B cell (primary cell): ENCODE measurements at regions not wholly inside any gene's neighbourhood (a gene's known extent, or its start where the extent isn't known, plus 50 kb on each side); places are given as distances from the start of the nearest gene placed in this dataset.

Experiments used
- ATAC-seq: fragments of 200-7000 bp; cut with Tn5 transposase; one replicate; pipeline ENCODE4 v1.10.0; 2021; ENCODE audit warnings: low read depth, mild to moderate bottlenecking, moderate number of reproducible peaks, moderate library complexity
- CTCF ChIA-PET: fragments of 350-600 bp; sonication (Branson Sonifier 250); formaldehyde crosslinking; loops from one replicate; lab custom pipeline; 2021; ENCODE audit warnings: antibody characterized with exemption, inconsistent platforms; lab: Charles Lee
- POLR2A ChIA-PET: fragments of 350-600 bp; sonication (Branson Sonifier 250); formaldehyde crosslinking; loops from one replicate; lab custom pipeline; 2021; ENCODE audit warnings: antibody characterized with exemption; lab: Charles Lee
- DNase-seq: peaks from one replicate; pipeline ENCODE4 v3.0.0; 2013
- H2AFZ ChIP-seq: 2 replicates; pipeline ENCODE4 v1.6.1; 2012; ENCODE audit warnings: mild to moderate bottlenecking, low read depth, low read length; ENCODE audit not compliant: insufficient read depth, poor library complexity, severe bottlenecking
- H3K27ac ChIP-seq, 2 donors: 1 replicate in 1 of 2; 2 replicates in 1 of 2; pipeline ENCODE4 v1.5.1; 2012 to 2013; ENCODE audit warnings: low read length in 2 of 2, mild to moderate bottlenecking in 2 of 2, moderate library complexity in 1 of 2
- H3K27me3 ChIP-seq, 4 experiments: fragments of 200-600 bp in 1 of 4; sonication (generic) in 1 of 4; replicated peaks in 1 of 4; 1 replicate in 2 of 4; 2 replicates in 2 of 4; pipeline versions ENCODE4 v1.6.1 to v1.7.0; 2013 to 2016; ENCODE audit warnings: low read length in 3 of 4, mild to moderate bottlenecking in 2 of 4, mixed read lengths in 1 of 4, moderate library complexity in 1 of 4; ENCODE audit not compliant: insufficient read depth in 4 of 4, control insufficient read depth in 3 of 4; ENCODE audit errors: control extremely low read depth in 1 of 4
- H3K36me3 ChIP-seq, 2 experiments: replicated peaks in 1 of 2; 1 replicate in 1 of 2; 2 replicates in 1 of 2; pipeline versions ENCODE4 v1.6.1 to v1.7.1; 2013; ENCODE audit warnings: low read length in 1 of 2; ENCODE audit not compliant: insufficient read depth in 2 of 2, control insufficient read depth in 1 of 2; ENCODE audit errors: control extremely low read depth in 1 of 2, extremely low read depth in 1 of 2
- H3K4me1 ChIP-seq, 2 donors: fragments of 200-600 bp in 1 of 2; sonication (generic) in 1 of 2; 1 replicate in 1 of 2; 2 replicates in 1 of 2; pipeline versions ENCODE4 v1.5.1 to v1.6.1; 2013 to 2017; ENCODE audit warnings: low read length in 2 of 2; ENCODE audit not compliant: control insufficient read depth in 2 of 2, insufficient read depth in 2 of 2
- H3K4me2 ChIP-seq: replicated peaks from 2 replicates; pipeline ENCODE3; 2012; ENCODE audit warnings: mild to moderate bottlenecking, low read depth, low read length; ENCODE audit not compliant: poor library complexity, severe bottlenecking
- H3K4me3 ChIP-seq, 5 experiments: fragments of 200-600 bp in 1 of 5; sonication (generic) in 1 of 5; 1 replicate in 3 of 5; 2 replicates in 2 of 5; pipeline versions ENCODE4 v1.5.1 to v1.7.0; 2011 to 2016; ENCODE audit warnings: low read length in 4 of 5, mild to moderate bottlenecking in 4 of 5, low read depth in 2 of 5, control low read depth in 1 of 5, moderate library complexity in 1 of 5; ENCODE audit not compliant: insufficient read depth in 1 of 5; ENCODE audit errors: control extremely low read depth in 1 of 5, extremely low read depth in 1 of 5
- H3K79me2 ChIP-seq: fragments of 200-600 bp; sonication (generic); one replicate; pipeline ENCODE4 v1.6.0; 2016; ENCODE audit warnings: low read length; ENCODE audit not compliant: control insufficient read depth, insufficient read depth
- H3K9ac ChIP-seq: fragments of 200-600 bp; sonication (generic); 2 replicates; pipeline ENCODE4 v1.6.1; 2017; ENCODE audit warnings: mild to moderate bottlenecking, low read length, moderate library complexity
- H3K9me3 ChIP-seq, 3 donors: one replicate each; pipeline versions ENCODE4 v1.6.1 to v1.7.1; 2013; ENCODE audit warnings: low read length in 2 of 3; ENCODE audit not compliant: control insufficient read depth in 2 of 3, insufficient read depth in 1 of 3; ENCODE audit errors: control extremely low read depth in 1 of 3
- H4K20me1 ChIP-seq: 2 replicates; pipeline ENCODE4 v1.6.0; 2012; ENCODE audit warnings: mild to moderate bottlenecking, low read length; ENCODE audit not compliant: insufficient read depth, control insufficient read depth, poor library complexity, severe bottlenecking
- H3K27ac Mint-ChIP-seq: one replicate; pipeline ENCODE4 v1.8.0; 2021; ENCODE audit warnings: mixed read lengths
- H3K27me3 Mint-ChIP-seq: one replicate; pipeline ENCODE4 v1.8.0; 2021; ENCODE audit warnings: mixed read lengths
- H3K4me1 Mint-ChIP-seq: one replicate; pipeline ENCODE4 v1.8.0; 2021; ENCODE audit warnings: mixed read lengths
- H3K4me3 Mint-ChIP-seq: one replicate; pipeline ENCODE4 v1.8.0; 2021; ENCODE audit warnings: mixed read lengths
- H3K9me3 Mint-ChIP-seq: one replicate; pipeline ENCODE4 v1.8.0; 2022; ENCODE audit warnings: mixed read lengths; ENCODE audit not compliant: insufficient read depth
- EZH2 ChIP-seq: IDR thresholded peaks from 2 replicates; pipeline ENCODE4 v1.6.1; 2012; ENCODE audit warnings: borderline replicate concordance, low read depth, mild to moderate bottlenecking, moderate library complexity, low read length; ENCODE audit not compliant: insufficient read depth, poor library complexity, severe bottlenecking
- WGBS: methylation state at CpG from one replicate; pipeline ENCODE4 v1.1.5; 2013; ENCODE audit warnings: missing lambda C conversion rate; ENCODE audit not compliant: insufficient coverage; 5-methylcytosine and 5-hydroxymethylcytosine counted together
- intact Hi-C: fragments of 100-400 bp; cut with micrococcal nuclease; formaldehyde crosslinking; loops from one replicate; pipeline ENCODE4 v1.10.0; 2022
- TF ChIP-seq, protein P1 (sequence below): fragments of 200-600 bp; IDR thresholded peaks from one replicate; pipeline ENCODE4 v1.8.0; 2022; ENCODE audit warnings: antibody characterized with exemption, mild to moderate bottlenecking

- Histone ChIP-seq H3K4me2 (no peak overlapping the region), H3K4me1 (no peaks in the 10 kb centered on the region), H2AFZ (no peak overlapping the region), H3K9me3 (peaks cover 0 to 3% (median 0%) of the 10 kb centered on the region in 3 donors), H3K27me3 (no peaks in the 10 kb centered on the region), H3K36me3 (no peaks in the 10 kb centered on the region), H3K79me2 (no peaks in the 10 kb centered on the region), H3K4me3 (no peak overlapping the region), H3K27ac (no peak overlapping the region), H4K20me1 (no peaks in the 10 kb centered on the region), H3K9ac (no peak overlapping the region)
- intact Hi-C loops = no loop called here
- POLR2A ChIA-PET = no interaction called here
- H3K9me3 Mint-ChIP-seq = no peaks in the 10 kb centered on the region
- H3K4me1 Mint-ChIP-seq = peaks cover 5% of the 10 kb centered on the region
- DNase-seq (no peak), ATAC-seq (no peak)
- no peak overlapping the region for H3K27ac Mint-ChIP-seq
- no peak overlapping the region for H3K4me3 Mint-ChIP-seq
- CTCF ChIA-PET = no interaction called here
- H3K27me3 Mint-ChIP-seq = no peaks in the 10 kb centered on the region
- no peak for TF ChIP-seq EZH2
- TF ChIP-seq, protein P1, sequence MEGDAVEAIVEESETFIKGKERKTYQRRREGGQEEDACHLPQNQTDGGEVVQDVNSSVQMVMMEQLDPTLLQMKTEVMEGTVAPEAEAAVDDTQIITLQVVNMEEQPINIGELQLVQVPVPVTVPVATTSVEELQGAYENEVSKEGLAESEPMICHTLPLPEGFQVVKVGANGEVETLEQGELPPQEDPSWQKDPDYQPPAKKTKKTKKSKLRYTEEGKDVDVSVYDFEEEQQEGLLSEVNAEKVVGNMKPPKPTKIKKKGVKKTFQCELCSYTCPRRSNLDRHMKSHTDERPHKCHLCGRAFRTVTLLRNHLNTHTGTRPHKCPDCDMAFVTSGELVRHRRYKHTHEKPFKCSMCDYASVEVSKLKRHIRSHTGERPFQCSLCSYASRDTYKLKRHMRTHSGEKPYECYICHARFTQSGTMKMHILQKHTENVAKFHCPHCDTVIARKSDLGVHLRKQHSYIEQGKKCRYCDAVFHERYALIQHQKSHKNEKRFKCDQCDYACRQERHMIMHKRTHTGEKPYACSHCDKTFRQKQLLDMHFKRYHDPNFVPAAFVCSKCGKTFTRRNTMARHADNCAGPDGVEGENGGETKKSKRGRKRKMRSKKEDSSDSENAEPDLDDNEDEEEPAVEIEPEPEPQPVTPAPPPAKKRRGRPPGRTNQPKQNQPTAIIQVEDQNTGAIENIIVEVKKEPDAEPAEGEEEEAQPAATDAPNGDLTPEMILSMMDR = no peak
These were observed 461.5 kb downstream of the TUSC7 start for GRCh38 chr3:117171124-117171523.

DNA sequence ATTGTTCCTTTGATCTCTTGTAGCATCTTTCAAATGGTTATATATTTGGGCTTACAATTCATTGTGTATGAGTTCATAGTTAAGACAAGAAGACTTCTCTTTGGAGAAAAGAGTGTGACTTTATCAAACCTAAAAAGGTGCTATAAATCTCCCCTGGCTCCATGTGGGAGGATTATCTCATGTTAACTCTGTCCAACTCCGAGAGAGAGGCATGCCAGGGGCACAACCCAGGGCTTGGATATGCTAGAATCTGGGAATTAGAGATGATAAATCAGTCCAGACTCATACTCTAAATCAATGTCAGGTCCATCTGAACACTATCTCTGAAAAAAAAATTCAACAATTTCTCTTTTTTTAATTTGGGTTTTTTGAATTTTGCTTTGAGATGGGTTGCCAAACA lies 462.8 kb downstream of the TUSC7 start:
- TF ChIP-seq, protein P1 = no peak
- no peak for TF ChIP-seq EZH2
- CTCF ChIA-PET = no interaction called here
- no peaks in the 10 kb centered on the region for H4K20me1 ChIP-seq
- H2AFZ ChIP-seq = no peak overlapping the region
- Mint-ChIP-seq H3K27ac (no peak overlapping the region), H3K4me3 (no peak overlapping the region), H3K27me3 (no peaks in the 10 kb centered on the region), H3K4me1 (peaks cover 5% of the 10 kb centered on the region), H3K9me3 (no peaks in the 10 kb centered on the region)
- WGBS = no CpG with 5 or more reads among the region's 1 CpG
- H3K36me3 ChIP-seq = no peaks in the 10 kb centered on the region
- no peak overlapping the region for H3K27ac ChIP-seq
- H3K27me3 ChIP-seq = no peaks in the 10 kb centered on the region
- H3K4me1 ChIP-seq = no peaks in the 10 kb centered on the region
- no peak for DNase-seq
- H3K79me2 ChIP-seq = no peaks in the 10 kb centered on the region
- no peak overlapping the region for H3K9ac ChIP-seq
- no peak for ATAC-seq
- H3K4me2 ChIP-seq = no peak overlapping the region
- H3K4me3 ChIP-seq = no peak overlapping the region
- intact Hi-C loops = no loop called here
- peaks cover 0 to 3% (median 0%) of the 10 kb centered on the region in 3 donors for H3K9me3 ChIP-seq
- POLR2A ChIA-PET = no interaction called here
